ENCODE measurements at regions not wholly inside any gene's neighbourhood (a gene's known extent, or its start where the extent isn't known, plus 50 kb on each side); places are given as distances from the start of the nearest gene placed in this dataset.

- Histone ChIP-seq H3K4me2 (ENCODE audit: low read length, poor library complexity, severe bottlenecking) (no peak overlapping the region), H2BK120ac (ENCODE audit: low read depth, low read length) (no peak overlapping the region)
- WGBS: 74% methylated on average over 9 of the region's 11 CpGs
These were observed 222.3 kb upstream of the CMC1 start for GRCh38 chr3:28018925-28019718.

GRCh38 chr3:28019740-28020139, 221.7 kb upstream of the CMC1 start:
- Histone ChIP-seq H4K8ac (ENCODE audit: low read length) (no peak overlapping the region), H3K36me3 (ENCODE audit: control insufficient read depth in 1 of 2, insufficient read depth in 2 of 2, low read depth in 1 of 2, low read length in 2 of 2) (no peaks in the 10 kb centered on the region), H3K14ac (ENCODE audit: low read length in 2 of 2) (no peak overlapping the region), H2AK5ac (ENCODE audit: low read length, severe bottlenecking) (no peak overlapping the region), H3K4ac (ENCODE audit: low read depth in 1 of 2, low read length in 2 of 2) (no peak overlapping the region), H3K4me3 (ENCODE audit: insufficient read depth in 1 of 2, low read depth in 1 of 2, low read length in 2 of 2) (no peak overlapping the region), H2BK5ac (ENCODE audit: low read depth, low read length, poor library complexity, severe bottlenecking) (no peak overlapping the region), H2BK15ac (ENCODE audit: low read depth, poor library complexity, severe bottlenecking) (no peak overlapping the region), H3K18ac (ENCODE audit: low read depth in 1 of 2, low read length in 2 of 2) (no peak overlapping the region), H3K4me2 (ENCODE audit: low read length, poor library complexity, severe bottlenecking) (no peak overlapping the region), H3K79me1 (replicated peaks; ENCODE audit: low read length, poor library complexity, severe bottlenecking) (no peaks in the 10 kb centered on the region), H3K27ac (ENCODE audit: low read length, poor library complexity, severe bottlenecking) (no peak overlapping the region), H3K9me3 (ENCODE audit: control insufficient read depth, low read length) (peaks cover 6% of the 10 kb centered on the region), H3K9ac (ENCODE audit: low read length) (no peak overlapping the region), H4K91ac (ENCODE audit: low read length) (no peak overlapping the region), H2BK12ac (ENCODE audit: low read length in 2 of 2) (no peak overlapping the region), H3K4me1 (ENCODE audit: control insufficient read depth, insufficient read depth, low read depth, low read length) (no peaks in the 10 kb centered on the region), H3K27me3 (ENCODE audit: control insufficient read depth in 1 of 2, insufficient read depth in 1 of 2, low read length in 2 of 2) (no peaks in the 10 kb centered on the region), H3K23ac (ENCODE audit: low read length in 2 of 2) (no peak overlapping the region), H2BK120ac (ENCODE audit: low read depth, low read length) (no peak overlapping the region), H2AFZ (ENCODE audit: low read depth, low read length) (no peak overlapping the region)
- no peak for DNase-seq

More at GRCh38 chr3:28018925-28019718, 222.3 kb upstream of the CMC1 start:
- Histone ChIP-seq H3K79me1 (replicated peaks; ENCODE audit: low read length, poor library complexity, severe bottlenecking) (no peaks in the 10 kb centered on the region), H2BK5ac (ENCODE audit: low read depth, low read length, poor library complexity, severe bottlenecking) (no peak overlapping the region), H4K8ac (ENCODE audit: low read length) (no peak overlapping the region), H3K4me3 (ENCODE audit: insufficient read depth in 1 of 2, low read depth in 1 of 2, low read length in 2 of 2) (no peak overlapping the region), H2AFZ (ENCODE audit: low read depth, low read length) (no peak overlapping the region), H3K9ac (ENCODE audit: low read length) (no peak overlapping the region), H3K9me3 (ENCODE audit: control insufficient read depth, low read length) (no peaks in the 10 kb centered on the region), H3K4me1 (ENCODE audit: control insufficient read depth, insufficient read depth, low read depth, low read length) (no peaks in the 10 kb centered on the region), H3K14ac (ENCODE audit: low read length in 2 of 2) (no peak overlapping the region), H3K23ac (ENCODE audit: low read length in 2 of 2) (no peak overlapping the region), H3K4ac (ENCODE audit: low read depth in 1 of 2, low read length in 2 of 2) (no peak overlapping the region), H3K18ac (ENCODE audit: low read depth in 1 of 2, low read length in 2 of 2) (no peak overlapping the region), H2AK5ac (ENCODE audit: low read length, severe bottlenecking) (no peak overlapping the region), H4K91ac (ENCODE audit: low read length) (no peak overlapping the region), H3K36me3 (ENCODE audit: control insufficient read depth in 1 of 2, insufficient read depth in 2 of 2, low read depth in 1 of 2, low read length in 2 of 2) (no peaks in the 10 kb centered on the region), H3K27ac (ENCODE audit: low read length, poor library complexity, severe bottlenecking) (no peak overlapping the region), H2BK15ac (ENCODE audit: low read depth, poor library complexity, severe bottlenecking) (no peak overlapping the region), H2BK12ac (ENCODE audit: low read length in 2 of 2) (no peak overlapping the region), H3K27me3 (ENCODE audit: control insufficient read depth in 1 of 2, insufficient read depth in 1 of 2, low read length in 2 of 2) (no peaks in the 10 kb centered on the region)
- DNase-seq: no peak

- H3K36me3 ChIP-seq (ENCODE audit: control insufficient read depth in 1 of 2, insufficient read depth in 2 of 2, low read depth in 1 of 2, low read length in 2 of 2): no peaks in the 10 kb centered on the region
- no peaks in the 10 kb centered on the region for H3K27me3 ChIP-seq (ENCODE audit: control insufficient read depth in 1 of 2, insufficient read depth in 1 of 2, low read length in 2 of 2)
- H3K27ac ChIP-seq (ENCODE audit: low read length, poor library complexity, severe bottlenecking): no peak overlapping the region
- H2BK15ac ChIP-seq (ENCODE audit: low read depth, poor library complexity, severe bottlenecking): no peak overlapping the region
- no peak overlapping the region for H3K4me3 ChIP-seq (ENCODE audit: insufficient read depth in 1 of 2, low read depth in 1 of 2, low read length in 2 of 2)
- no peak overlapping the region for H2BK12ac ChIP-seq (ENCODE audit: low read length in 2 of 2)
- H2AK5ac ChIP-seq (ENCODE audit: low read length, severe bottlenecking): no peak overlapping the region
- no peak overlapping the region for H3K18ac ChIP-seq (ENCODE audit: low read depth in 1 of 2, low read length in 2 of 2)
- H3K4me2 ChIP-seq (ENCODE audit: low read length, poor library complexity, severe bottlenecking): no peak overlapping the region
- no peak for DNase-seq
- 68% methylated on average over 3 of the region's 3 CpGs for WGBS
- H4K8ac ChIP-seq (ENCODE audit: low read length): no peak overlapping the region
- no peak overlapping the region for H3K4ac ChIP-seq (ENCODE audit: low read depth in 1 of 2, low read length in 2 of 2)
- H4K91ac ChIP-seq (ENCODE audit: low read length): no peak overlapping the region
- H3K23ac ChIP-seq (ENCODE audit: low read length in 2 of 2): no peak overlapping the region
- no peak overlapping the region for H3K9ac ChIP-seq (ENCODE audit: low read length)
- H2BK5ac ChIP-seq (ENCODE audit: low read depth, low read length, poor library complexity, severe bottlenecking): no peak overlapping the region
- no peak overlapping the region for H3K14ac ChIP-seq (ENCODE audit: low read length in 2 of 2)
- no peaks in the 10 kb centered on the region for H3K4me1 ChIP-seq (ENCODE audit: control insufficient read depth, insufficient read depth, low read depth, low read length)
- H3K9me3 ChIP-seq (ENCODE audit: control insufficient read depth, low read length): peaks cover 9% of the 10 kb centered on the region
- H3K79me1 ChIP-seq (replicated peaks; ENCODE audit: low read length, poor library complexity, severe bottlenecking): no peaks in the 10 kb centered on the region
- no peak overlapping the region for H2BK120ac ChIP-seq (ENCODE audit: low read depth, low read length)
- no peak overlapping the region for H2AFZ ChIP-seq (ENCODE audit: low read depth, low read length)
These were observed 218.5 kb upstream of the CMC1 start for GRCh38 chr3:28022916-28023315.

- Histone ChIP-seq H3K36me3 (ENCODE audit: control insufficient read depth in 1 of 2, insufficient read depth in 2 of 2, low read depth in 1 of 2, low read length in 2 of 2) (no peaks in the 10 kb centered on the region), H3K27ac (ENCODE audit: low read length, poor library complexity, severe bottlenecking) (no peak overlapping the region), H3K4ac (ENCODE audit: low read depth in 1 of 2, low read length in 2 of 2) (no peak overlapping the region), H3K9ac (ENCODE audit: low read length) (no peak overlapping the region), H3K79me1 (replicated peaks; ENCODE audit: low read length, poor library complexity, severe bottlenecking) (no peaks in the 10 kb centered on the region), H2BK5ac (ENCODE audit: low read depth, low read length, poor library complexity, severe bottlenecking) (no peak overlapping the region), H2BK15ac (ENCODE audit: low read depth, poor library complexity, severe bottlenecking) (no peak overlapping the region), H3K9me3 (ENCODE audit: control insufficient read depth, low read length) (peaks cover 14% of the 10 kb centered on the region), H3K4me1 (ENCODE audit: control insufficient read depth, insufficient read depth, low read depth, low read length) (no peaks in the 10 kb centered on the region), H3K23ac (ENCODE audit: low read length in 2 of 2) (no peak overlapping the region), H3K4me2 (ENCODE audit: low read length, poor library complexity, severe bottlenecking) (no peak overlapping the region), H2BK12ac (ENCODE audit: low read length in 2 of 2) (no peak overlapping the region), H3K27me3 (ENCODE audit: control insufficient read depth in 1 of 2, insufficient read depth in 1 of 2, low read length in 2 of 2) (no peaks in the 10 kb centered on the region), H3K14ac (ENCODE audit: low read length in 2 of 2) (no peak overlapping the region), H3K18ac (ENCODE audit: low read depth in 1 of 2, low read length in 2 of 2) (no peak overlapping the region), H2BK120ac (ENCODE audit: low read depth, low read length) (no peak overlapping the region), H2AK5ac (ENCODE audit: low read length, severe bottlenecking) (no peak overlapping the region), H4K91ac (ENCODE audit: low read length) (no peak overlapping the region), H2AFZ (ENCODE audit: low read depth, low read length) (no peak overlapping the region), H3K4me3 (ENCODE audit: insufficient read depth in 1 of 2, low read depth in 1 of 2, low read length in 2 of 2) (no peak overlapping the region), H4K8ac (ENCODE audit: low read length) (no peak overlapping the region)
- whole genome bisulfite sequencing: 73% methylated on average over 4 of the region's 4 CpGs
- DNase-seq: no peak
These were observed 212.9 kb upstream of the CMC1 start for GRCh38 chr3:28028554-28028953.
